HCT116 (cell line): ENCODE measurements at regions not wholly inside any gene's neighbourhood (a gene's known extent, or its start where the extent isn't known, plus 50 kb on each side); places are given as distances from the start of the nearest gene placed in this dataset.

Source experiments
- ATAC-seq: fragments of 200-7000 bp; cut with Tn5 transposase; 2 replicates; pipeline ENCODE4 v1.9.1; 2020; ENCODE audit warnings: mild to moderate bottlenecking, moderate library complexity
- BruUV-seq: library from RNA; stranded (reverse); fragments of 400-500 nt; replicated peaks from 2 replicates; lab custom pipeline; 2021; lab: Mats Ljungman, UMichigan
- CTCF ChIA-PET: fragments of 300-600 bp; sonication (Branson Sonifier 250); formaldehyde crosslinking; loops from one replicate; lab custom pipeline; 2021; ENCODE audit warnings: antibody characterized with exemption; lab: Charles Lee
- POLR2A ChIA-PET: fragments of 300-600, 350-600 bp; sonication (Branson Sonifier 250); formaldehyde crosslinking; loops from one replicate; lab custom pipeline; 2021; ENCODE audit warnings: antibody characterized with exemption; lab: Charles Lee
- RAD21 ChIA-PET, 2 experiments: fragments of 300-600 bp; sonication (Branson Sonifier 250); formaldehyde crosslinking; loops; one replicate each; lab custom pipeline; 2023; ENCODE audit warnings: low total read pairs in 2 of 2; ENCODE audit not compliant: uncharacterized antibody in 2 of 2, unreplicated experiment in 2 of 2, low non-redundant PET in 1 of 2; lab: Charles Lee
- DNase-seq: peaks from one replicate; pipeline ENCODE4 v3.0.0-alpha.2; 2010; ENCODE audit warnings: low read depth, low spot score
- H2AFZ ChIP-seq: fragments of 200-600 bp; shearing (Covaris generic), sonication (generic); 2 replicates; pipeline ENCODE4 v1.6.1; 2017; ENCODE audit warnings: low read depth, mixed run types, mixed read lengths, antibody characterized with exemption, low read length; ENCODE audit not compliant: poor library complexity, severe bottlenecking
- H3K27ac ChIP-seq: 2 replicates; pipeline ENCODE4 v1.5.1; 2012; ENCODE audit warnings: low read depth, low read length
- H3K27me3 ChIP-seq: fragments of 200-600 bp; sonication (generic); 2 replicates; pipeline ENCODE4 v1.6.1; 2016; ENCODE audit warnings: mixed run types, low read length, mixed read lengths; ENCODE audit not compliant: insufficient read depth
- H3K36me3 ChIP-seq, 2 experiments: fragments of 200-500 bp in 1 of 2; fragments of 200-600 bp in 1 of 2; sonication (Bioruptor generic) in 1 of 2; sonication (generic) in 1 of 2; 2 replicates each; pipeline versions ENCODE4 v1.5.1 to v1.6.1; 2014 to 2016; ENCODE audit warnings: low read length in 2 of 2, inconsistent platforms in 1 of 2, mixed read lengths in 1 of 2, mixed run types in 1 of 2; ENCODE audit not compliant: insufficient read depth in 2 of 2, control insufficient read depth in 1 of 2
- H3K4me1 ChIP-seq, 2 experiments: fragments of 200-600 bp in 1 of 2; sonication (generic) in 1 of 2; 2 replicates each; pipeline versions ENCODE4 v1.5.1 to v1.6.1; 2012 to 2017; ENCODE audit warnings: low read length in 2 of 2, inconsistent platforms in 1 of 2, mild to moderate bottlenecking in 1 of 2, mixed read lengths in 1 of 2, mixed run types in 1 of 2, moderate library complexity in 1 of 2; ENCODE audit not compliant: insufficient read depth in 2 of 2, control insufficient read depth in 1 of 2
- H3K4me2 ChIP-seq: fragments of 200-600 bp; sonication (generic); 2 replicates; pipeline ENCODE4 v1.6.1; 2017; ENCODE audit warnings: mixed run types, low read length, mixed read lengths
- H3K4me3 ChIP-seq, 2 experiments: fragments of 200-600 bp in 1 of 2; sonication (generic) in 1 of 2; replicated peaks in 1 of 2; 2 replicates each; pipeline ENCODE4 v1.5.1; 2011 to 2016; ENCODE audit warnings: low read length in 2 of 2, control low read depth in 1 of 2, low read depth in 1 of 2, mild to moderate bottlenecking in 1 of 2, mixed read lengths in 1 of 2, mixed run types in 1 of 2
- H3K79me2 ChIP-seq: fragments of 200-600 bp; sonication (generic); 2 replicates; pipeline ENCODE4 v1.6.1; 2017; ENCODE audit warnings: mild to moderate bottlenecking, mixed run types, low read length, moderate library complexity, mixed read lengths; ENCODE audit not compliant: insufficient read depth
- H3K9ac ChIP-seq: fragments of 200-600 bp; sonication (generic); 2 replicates; pipeline ENCODE4 v1.6.1; 2016; ENCODE audit warnings: low read length, mixed read lengths
- H3K9me2 ChIP-seq: fragments of 200-600 bp; sonication (generic), shearing (Covaris generic); 2 replicates; pipeline ENCODE4 v1.6.1; 2017; ENCODE audit warnings: mixed run types, mild to moderate bottlenecking, moderate library complexity; ENCODE audit not compliant: insufficient read depth
- H3K9me3 ChIP-seq, 2 experiments: fragments of 200-500 bp in 1 of 2; fragments of 200-600 bp in 1 of 2; sonication (Bioruptor generic) in 1 of 2; sonication (generic) in 1 of 2; 2 replicates each; pipeline ENCODE4 v1.6.1; 2014 to 2017; ENCODE audit warnings: low read length in 2 of 2, mixed read lengths in 2 of 2, inconsistent platforms in 1 of 2, low read depth in 1 of 2, mild to moderate bottlenecking in 1 of 2, mixed run types in 1 of 2, moderate library complexity in 1 of 2; ENCODE audit not compliant: control insufficient read depth in 1 of 2, insufficient read depth in 1 of 2
- H4K20me1 ChIP-seq: fragments of 200-600 bp; sonication (generic), shearing (Covaris generic); 2 replicates; pipeline ENCODE4 v1.6.1; 2017; ENCODE audit warnings: mixed run types, mild to moderate bottlenecking, moderate library complexity; ENCODE audit not compliant: insufficient read depth
- CBX3 ChIP-seq: IDR thresholded peaks from 2 replicates; pipeline ENCODE4 v1.6.1; 2012; ENCODE audit warnings: low read depth
- CEBPB ChIP-seq: IDR thresholded peaks from 2 replicates; pipeline ENCODE4 v1.6.1; 2012; ENCODE audit warnings: low read depth
- EGR1 ChIP-seq: IDR thresholded peaks from 2 replicates; pipeline ENCODE4 v1.6.1; 2012; ENCODE audit warnings: low read depth
- ELF1 ChIP-seq: IDR thresholded peaks from 2 replicates; pipeline ENCODE4 v1.6.1; 2012; ENCODE audit warnings: low read depth, borderline replicate concordance
- FOSL1 ChIP-seq: IDR thresholded peaks from 2 replicates; pipeline ENCODE4 v1.6.1; 2012; ENCODE audit warnings: low read depth
- JUND ChIP-seq: IDR thresholded peaks from 2 replicates; pipeline ENCODE4 v1.6.1; 2012
- POLR2A ChIP-seq: IDR thresholded peaks from 2 replicates; pipeline ENCODE4 v1.7.0; 2011; ENCODE audit warnings: borderline replicate concordance; ENCODE audit not compliant: insufficient read depth, insufficient read length; ENCODE audit errors: extremely low read depth
- SIN3A ChIP-seq: IDR thresholded peaks from 2 replicates; pipeline ENCODE4 v1.6.1; 2012; ENCODE audit warnings: low read depth
- SP1 ChIP-seq: IDR thresholded peaks from 2 replicates; pipeline ENCODE4 v1.6.1; 2012; ENCODE audit warnings: low read depth
- SRF ChIP-seq: IDR thresholded peaks from 2 replicates; pipeline ENCODE4 v1.6.1; 2012; ENCODE audit warnings: low read depth
- YY1 ChIP-seq: IDR thresholded peaks from 2 replicates; pipeline ENCODE4 v1.6.1; 2011; ENCODE audit warnings: low read length, low read depth, moderate library complexity, mild to moderate bottlenecking; ENCODE audit not compliant: insufficient replicate concordance; ENCODE audit errors: extremely low read depth
- ZFX ChIP-seq: fragments of 450-650 bp; IDR thresholded peaks from 2 replicates; pipeline ENCODE4 v1.6.1; 2017
- ZNF274 ChIP-seq: fragments of 200-500 bp; sonication (Bioruptor generic); IDR thresholded peaks from 2 replicates; pipeline ENCODE4 v1.6.1; 2014; ENCODE audit warnings: mild to moderate bottlenecking, low read depth, low read length, inconsistent platforms
- intact Hi-C: fragments of 100-400 bp; cut with micrococcal nuclease; formaldehyde crosslinking; loops from 2 replicates; pipeline ENCODE4 v1.10.0; 2022
- TF ChIP-seq, protein P1 (sequence below): IDR thresholded peaks from 2 replicates; pipeline ENCODE4 v1.6.1; 2012
- TF ChIP-seq, protein P2 (sequence below), 3 experiments: fragments of 200-600 bp in 1 of 3; sonication (generic) in 1 of 3; IDR thresholded peaks in 2 of 3; conservative IDR thresholded peaks in 1 of 3; 2 replicates each; pipeline ENCODE4 v1.5.1; 2012 to 2017; ENCODE audit warnings: low read depth in 2 of 3, low read length in 2 of 3, antibody characterized with exemption in 1 of 3, borderline replicate concordance in 1 of 3, control low read depth in 1 of 3, mild to moderate bottlenecking in 1 of 3, mixed read lengths in 1 of 3, mixed run types in 1 of 3, moderate library complexity in 1 of 3; ENCODE audit not compliant: insufficient read depth in 1 of 3
- TF ChIP-seq, protein P3 (sequence below): IDR thresholded peaks from 2 replicates; pipeline ENCODE4 v1.6.1; 2012

DNA sequence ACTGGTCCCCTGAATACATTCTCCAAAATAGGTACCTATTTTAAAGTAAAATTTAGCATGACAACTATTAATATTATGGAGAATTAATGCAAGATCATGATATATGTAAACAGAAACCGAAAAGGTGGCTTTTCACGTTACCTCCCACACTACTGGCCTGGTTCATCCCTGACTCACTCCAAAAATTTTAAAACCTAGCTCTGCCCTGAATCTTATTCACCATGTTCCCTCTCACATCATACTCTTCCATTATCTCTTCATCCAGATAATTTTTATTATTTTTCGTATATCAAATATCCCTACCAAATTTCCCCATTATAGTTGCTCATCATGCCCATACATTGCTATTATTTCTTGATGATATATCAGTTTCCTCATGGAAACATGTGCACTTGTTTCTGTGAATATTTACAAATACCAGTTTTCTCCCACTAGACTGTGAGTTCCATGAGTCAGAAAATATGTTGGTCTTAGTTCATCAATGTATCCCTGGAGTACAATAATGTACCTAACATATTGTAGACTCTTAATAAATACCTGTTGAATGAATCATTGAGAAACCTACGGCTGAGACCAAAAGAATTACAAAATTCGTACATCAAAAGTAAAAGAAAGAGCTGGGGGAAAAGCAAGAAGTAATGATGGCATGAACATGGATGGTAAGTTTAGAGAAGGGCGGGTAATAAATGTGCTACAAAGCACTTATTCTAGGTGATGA is 360.1 kb upstream of the CHAC2 start:
- ATAC-seq (peak; percentile 26; the same call in 1 of the 2 replicates), DNase-seq (peak; percentile 15)
- peaks cover 0 to 33% of the 10 kb centered on the region in 2 experiments; a peak in 2 of 4 replicates for H3K4me1 ChIP-seq
- CTCF ChIA-PET = interaction anchor here (1.4 kb wide), 1 partner anchor 15 kb away, joined by 3 read pairs; no protein-coding TSS in a partner anchor
- RAD21 ChIA-PET = no interaction called here
- no peaks in the 10 kb centered on the region for H3K79me2 ChIP-seq
- H3K4me3 ChIP-seq = no peak overlapping the region
- no peak overlapping the region for H3K27ac ChIP-seq
- H3K27me3 ChIP-seq = no peaks in the 10 kb centered on the region
- peak overlapping the region; percentile 35; the same call in 1 of the 2 replicates for H3K4me2 ChIP-seq
- H4K20me1 ChIP-seq = no peaks in the 10 kb centered on the region
- POLR2A ChIA-PET = no interaction called here
- no peaks in the 10 kb centered on the region for H3K9me2 ChIP-seq
- H3K9ac ChIP-seq = no peak overlapping the region
- H3K36me3 ChIP-seq = no peaks in the 10 kb centered on the region
- intact Hi-C loops = no loop called here
- BruUV-seq = no TSS peak
- TF ChIP-seq SP1 (peak; percentile 17; the same call in 1 of the 2 replicates), CEBPB (peak; percentile 45; the same call in 1 of the 2 replicates), JUND (0 out of 2 replicates have a peak, but pooled peaks have one; percentile 16), ELF1 (no peak), FOSL1 (peak; percentile 35; the same call in 1 of the 2 replicates)
- TF ChIP-seq, protein P1, sequence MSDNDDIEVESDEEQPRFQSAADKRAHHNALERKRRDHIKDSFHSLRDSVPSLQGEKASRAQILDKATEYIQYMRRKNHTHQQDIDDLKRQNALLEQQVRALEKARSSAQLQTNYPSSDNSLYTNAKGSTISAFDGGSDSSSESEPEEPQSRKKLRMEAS = no peak
- TF ChIP-seq, all 23 proteins: peak for 4
- Histone ChIP-seq H2AFZ (peak overlapping the region; percentile 77), H3K9me3 (no peaks in the 10 kb centered on the region)

DNA sequence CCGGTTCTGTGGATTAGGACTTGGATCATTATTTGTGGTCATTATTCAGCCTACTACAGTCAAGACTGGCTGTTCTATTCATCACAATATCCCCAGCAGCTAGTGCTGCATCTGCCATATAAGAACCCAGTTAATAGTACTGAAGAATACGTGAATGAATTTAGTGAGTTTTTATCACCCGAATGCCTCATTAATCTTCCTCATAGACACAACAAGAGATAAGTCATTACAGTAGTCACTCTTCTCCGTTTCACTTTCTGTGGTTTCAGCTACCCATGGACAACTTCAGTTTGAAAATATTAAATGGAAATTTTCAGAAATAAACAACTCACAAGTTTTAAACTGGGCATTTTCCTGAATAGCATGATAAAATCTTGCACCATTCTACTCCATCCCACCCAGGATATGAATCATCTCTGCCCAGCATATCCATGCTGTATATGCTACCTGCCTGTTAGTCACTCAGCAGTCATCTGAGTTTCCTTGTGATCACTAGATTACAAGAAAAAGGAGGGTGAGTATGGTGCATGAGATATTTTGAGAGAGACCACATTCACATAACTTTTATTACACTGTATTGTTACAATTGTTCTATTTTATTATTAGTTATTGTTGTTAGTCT is 363.7 kb upstream of the CHAC2 start:
- Histone ChIP-seq H3K4me2 (peak overlapping the region; percentile 43), H3K27ac (no peak overlapping the region), H3K9me3 (no peaks in the 10 kb centered on the region), H3K79me2 (no peaks in the 10 kb centered on the region), H4K20me1 (no peaks in the 10 kb centered on the region), H3K27me3 (no peaks in the 10 kb centered on the region), H2AFZ (no peak overlapping the region), H3K4me3 (peak overlapping the region in 1 of 2 experiments; percentile 4; a peak in 1 of 4 replicates), H3K9ac (no peak overlapping the region), H3K4me1 (peaks cover 0 to 33% of the 10 kb centered on the region in 2 experiments; a peak in 2 of 4 replicates), H3K36me3 (no peaks in the 10 kb centered on the region), H3K9me2 (no peaks in the 10 kb centered on the region)
- BruUV-seq = no TSS peak
- DNase-seq (peak; percentile 74), ATAC-seq (peak; percentile 93)
- RAD21 ChIA-PET = no interaction called here
- intact Hi-C loops = no loop called here
- POLR2A ChIA-PET = no interaction called here
- CTCF ChIA-PET = no interaction called here
- TF ChIP-seq FOSL1 (peak; percentile 97), YY1 (peak; percentile 69), ELF1 (no peak; the same call in 1 of the 2 replicates), ZNF274 (no peak), EGR1 (no peak), SRF (peak; percentile 70; the same call in 1 of the 2 replicates), SP1 (peak; percentile 92), POLR2A (no peak), CEBPB (peak; percentile 90), CBX3 (peak; percentile 93), ZFX (no peak), JUND (peak; percentile 96), SIN3A (no peak)
- TF ChIP-seq, protein P2, sequence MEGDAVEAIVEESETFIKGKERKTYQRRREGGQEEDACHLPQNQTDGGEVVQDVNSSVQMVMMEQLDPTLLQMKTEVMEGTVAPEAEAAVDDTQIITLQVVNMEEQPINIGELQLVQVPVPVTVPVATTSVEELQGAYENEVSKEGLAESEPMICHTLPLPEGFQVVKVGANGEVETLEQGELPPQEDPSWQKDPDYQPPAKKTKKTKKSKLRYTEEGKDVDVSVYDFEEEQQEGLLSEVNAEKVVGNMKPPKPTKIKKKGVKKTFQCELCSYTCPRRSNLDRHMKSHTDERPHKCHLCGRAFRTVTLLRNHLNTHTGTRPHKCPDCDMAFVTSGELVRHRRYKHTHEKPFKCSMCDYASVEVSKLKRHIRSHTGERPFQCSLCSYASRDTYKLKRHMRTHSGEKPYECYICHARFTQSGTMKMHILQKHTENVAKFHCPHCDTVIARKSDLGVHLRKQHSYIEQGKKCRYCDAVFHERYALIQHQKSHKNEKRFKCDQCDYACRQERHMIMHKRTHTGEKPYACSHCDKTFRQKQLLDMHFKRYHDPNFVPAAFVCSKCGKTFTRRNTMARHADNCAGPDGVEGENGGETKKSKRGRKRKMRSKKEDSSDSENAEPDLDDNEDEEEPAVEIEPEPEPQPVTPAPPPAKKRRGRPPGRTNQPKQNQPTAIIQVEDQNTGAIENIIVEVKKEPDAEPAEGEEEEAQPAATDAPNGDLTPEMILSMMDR (IDR thresholded peaks at IDR 0.05 in 2 of 3, conservative IDR thresholded peaks at IDR 0.05 in 1 of 3; ENCODE audit: borderline replicate concordance in 1 of 3, insufficient read depth in 1 of 3, low read depth in 2 of 3, low read length in 2 of 3) = no peak
- TF ChIP-seq, protein P1 = peak; percentile 45; the same call in 1 of the 2 replicates
- TF ChIP-seq, protein P3, sequence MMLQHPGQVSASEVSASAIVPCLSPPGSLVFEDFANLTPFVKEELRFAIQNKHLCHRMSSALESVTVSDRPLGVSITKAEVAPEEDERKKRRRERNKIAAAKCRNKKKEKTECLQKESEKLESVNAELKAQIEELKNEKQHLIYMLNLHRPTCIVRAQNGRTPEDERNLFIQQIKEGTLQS = 0 out of 2 replicates have a peak, but pooled peaks have one; percentile 42
